ENCODE measurements at regions not wholly inside any gene's neighbourhood (a gene's known extent, or its start where the extent isn't known, plus 50 kb on each side); places are given as distances from the start of the nearest gene placed in this dataset.

DNA sequence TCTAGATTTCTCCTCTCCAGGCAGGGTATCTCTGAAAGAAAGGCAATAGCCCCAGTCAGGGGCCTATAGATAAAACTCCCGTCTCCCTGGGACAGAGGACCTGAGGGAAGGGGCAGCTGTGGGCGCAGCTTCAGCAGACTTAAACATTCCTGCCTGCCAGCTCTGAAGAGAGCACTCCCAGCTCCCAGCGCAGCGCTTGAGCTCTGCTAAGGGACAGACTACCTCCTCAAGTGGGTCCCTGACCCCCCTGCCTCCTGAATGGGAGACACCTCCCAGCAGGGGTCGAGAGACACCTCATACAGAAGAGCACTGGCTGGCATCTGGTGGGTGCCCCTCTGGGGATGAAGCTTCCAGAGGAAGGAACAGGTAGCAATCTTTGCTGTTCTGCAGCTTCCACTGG, 556.9 kb downstream of the EPM2A start:
- peaks cover 13% of the 10 kb centered on the region for H3K9me3 ChIP-seq (ENCODE audit: low read depth, low read length, poor library complexity, severe bottlenecking)
- no peaks in the 10 kb centered on the region for H3K36me3 ChIP-seq (ENCODE audit: insufficient read depth, low read length, poor library complexity, severe bottlenecking)
- ChIA-PET POLR2A (ENCODE audit: low non-redundant PET) (no interaction called here), CTCF (no interaction called here)
- intact Hi-C loops (cut with micrococcal nuclease; ENCODE audit: unreplicated experiment): no loop called here
- H3K27me3 ChIP-seq (replicated peaks; ENCODE audit: insufficient read depth, low read depth, low read length, poor library complexity): no peaks in the 10 kb centered on the region
- no peak overlapping the region for H3K27ac ChIP-seq (ENCODE audit: low read depth, low read length, poor library complexity, severe bottlenecking)
- DNase-seq (ENCODE audit: low spot score): no peak
- TF ChIP-seq CTCF (conservative IDR thresholded peaks at IDR 0.05; ENCODE audit: low read depth, low read length): no peak
- no peak for TF ChIP-seq EZH2 (IDR thresholded peaks at IDR 0.05; ENCODE audit: borderline replicate concordance, low read depth, low read length, poor library complexity, severe bottlenecking)
- BruUV-seq (replicated peaks): no TSS peak
- H3K4me3 ChIP-seq (ENCODE audit: low read depth, low read length, poor library complexity, severe bottlenecking): no peak overlapping the region
- H3K4me1 ChIP-seq (ENCODE audit: insufficient read depth, low read length, poor library complexity, severe bottlenecking): no peaks in the 10 kb centered on the region

DNA sequence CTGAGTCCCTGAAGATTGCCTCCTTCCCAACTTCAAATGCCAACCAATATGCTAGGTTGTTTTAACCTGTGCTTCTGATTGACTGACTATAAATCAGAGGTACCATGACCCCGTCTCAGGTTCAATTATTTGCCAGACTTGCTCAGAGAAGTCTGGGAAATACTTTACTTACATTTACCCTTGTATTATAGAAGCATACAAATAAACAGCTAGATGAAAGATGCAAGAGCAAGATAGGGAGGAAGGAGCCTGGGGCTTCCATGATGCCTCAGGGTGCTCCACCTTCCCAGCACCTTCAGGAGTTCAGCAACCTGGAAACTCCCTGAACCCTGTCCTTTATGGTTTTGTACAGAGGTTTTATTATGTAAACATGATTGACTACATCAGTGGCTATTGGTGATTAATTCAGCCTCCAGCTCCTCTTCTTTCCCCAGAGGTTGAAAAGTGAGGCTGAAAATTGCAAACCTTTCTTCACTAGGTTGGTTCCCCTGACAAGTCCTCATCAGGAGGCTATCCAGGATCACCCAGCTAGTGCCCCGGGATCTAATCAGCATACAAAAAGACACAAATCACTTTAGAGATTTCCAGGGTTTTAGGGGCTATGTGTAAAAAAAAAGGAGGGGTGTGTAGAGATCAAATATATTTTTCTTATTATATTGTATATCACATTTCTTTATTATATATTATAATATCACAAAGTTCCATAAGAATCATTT, 547.7 kb downstream of the EPM2A start:
- no peaks in the 10 kb centered on the region for H3K4me1 ChIP-seq (ENCODE audit: insufficient read depth, low read length, poor library complexity, severe bottlenecking)
- no peak overlapping the region for H3K27ac ChIP-seq (ENCODE audit: low read depth, low read length, poor library complexity, severe bottlenecking)
- DNase-seq (ENCODE audit: low spot score): no peak
- H3K4me3 ChIP-seq (ENCODE audit: low read depth, low read length, poor library complexity, severe bottlenecking): no peak overlapping the region
- intact Hi-C loops (cut with micrococcal nuclease; ENCODE audit: unreplicated experiment): no loop called here
- no peak for TF ChIP-seq EZH2 (IDR thresholded peaks at IDR 0.05; ENCODE audit: borderline replicate concordance, low read depth, low read length, poor library complexity, severe bottlenecking)
- TF ChIP-seq CTCF (conservative IDR thresholded peaks at IDR 0.05; ENCODE audit: low read depth, low read length): no peak
- no TSS peak for BruUV-seq (replicated peaks)
- H3K9me3 ChIP-seq (ENCODE audit: low read depth, low read length, poor library complexity, severe bottlenecking): no peaks in the 10 kb centered on the region
- CTCF ChIA-PET: interaction anchor here (0.6 kb wide), 1 partner anchor 1174 kb away, joined by 3 read pairs; no protein-coding TSS in a partner anchor
- no peaks in the 10 kb centered on the region for H3K36me3 ChIP-seq (ENCODE audit: insufficient read depth, low read length, poor library complexity, severe bottlenecking)
- no peaks in the 10 kb centered on the region for H3K27me3 ChIP-seq (replicated peaks; ENCODE audit: insufficient read depth, low read depth, low read length, poor library complexity)
- POLR2A ChIA-PET (ENCODE audit: low non-redundant PET): no interaction called here

DNA sequence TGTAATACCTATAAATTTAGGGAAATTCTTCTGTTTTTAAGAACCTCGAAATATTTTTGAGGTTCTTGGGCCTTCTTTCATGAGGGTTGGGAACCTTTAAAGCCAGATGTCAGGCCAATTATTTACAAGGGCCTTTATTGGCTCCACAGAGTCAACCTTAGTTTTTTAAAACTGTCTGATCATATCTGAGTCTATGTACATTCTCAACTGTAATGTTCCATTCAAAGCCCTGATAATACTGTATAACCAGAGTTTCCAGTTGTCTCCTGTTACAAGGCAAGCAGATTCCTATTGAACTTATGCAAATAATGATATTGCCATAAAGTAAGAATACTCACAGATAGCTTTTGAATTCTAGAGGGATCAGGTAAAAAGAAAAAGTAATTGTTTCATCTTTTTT, 545.5 kb downstream of the EPM2A start:
- H3K4me3 ChIP-seq (ENCODE audit: low read depth, low read length, poor library complexity, severe bottlenecking): no peak overlapping the region
- no peaks in the 10 kb centered on the region for H3K9me3 ChIP-seq (ENCODE audit: low read depth, low read length, poor library complexity, severe bottlenecking)
- H3K27ac ChIP-seq (ENCODE audit: low read depth, low read length, poor library complexity, severe bottlenecking): no peak overlapping the region
- no TSS peak for BruUV-seq (replicated peaks)
- H3K27me3 ChIP-seq (replicated peaks; ENCODE audit: insufficient read depth, low read depth, low read length, poor library complexity): no peaks in the 10 kb centered on the region
- H3K36me3 ChIP-seq (ENCODE audit: insufficient read depth, low read length, poor library complexity, severe bottlenecking): no peaks in the 10 kb centered on the region
- intact Hi-C loops (cut with micrococcal nuclease; ENCODE audit: unreplicated experiment): no loop called here
- no peak for TF ChIP-seq EZH2 (IDR thresholded peaks at IDR 0.05; ENCODE audit: borderline replicate concordance, low read depth, low read length, poor library complexity, severe bottlenecking)
- TF ChIP-seq CTCF (conservative IDR thresholded peaks at IDR 0.05; ENCODE audit: low read depth, low read length): no peak
- no peak for DNase-seq (ENCODE audit: low spot score)
- no peaks in the 10 kb centered on the region for H3K4me1 ChIP-seq (ENCODE audit: insufficient read depth, low read length, poor library complexity, severe bottlenecking)
- ChIA-PET CTCF (no interaction called here), POLR2A (ENCODE audit: low non-redundant PET) (no interaction called here)
